Stimulated activated naive CD8-positive, alpha-beta T cell treated with anti-CD3 and anti-CD28 coated beads, Interleukin-15, Interleukin-2, amounts not matched to agents 100 ng/mL and 50 ng/mL, for 24 hours (primary cell): ENCODE measurements at regions not wholly inside any gene's neighbourhood (a gene's known extent, or its start where the extent isn't known, plus 50 kb on each side); places are given as distances from the start of the nearest gene placed in this dataset.

Experiments used
- H3K27ac Mint-ChIP-seq: one replicate; pipeline ENCODE4 v1.8.0; 2021; ENCODE audit warnings: mild to moderate bottlenecking, mixed read lengths
- H3K27me3 Mint-ChIP-seq: one replicate; pipeline ENCODE4 v1.8.0; 2021; ENCODE audit warnings: mixed read lengths
- H3K36me3 Mint-ChIP-seq: one replicate; pipeline ENCODE4 v1.8.0; 2021; ENCODE audit warnings: low read depth, mixed read lengths
- H3K4me1 Mint-ChIP-seq: one replicate; pipeline ENCODE4 v1.8.0; 2021; ENCODE audit warnings: low read depth, mixed read lengths
- H3K4me3 Mint-ChIP-seq: one replicate; pipeline ENCODE4 v1.8.0; 2021; ENCODE audit warnings: mild to moderate bottlenecking, mixed read lengths
- H3K9me3 Mint-ChIP-seq: one replicate; pipeline ENCODE4 v1.8.0; 2021; ENCODE audit warnings: mixed read lengths

GRCh38 chr4:79489506-79489905 lies 81.5 kb upstream of the GK2 start:
- Mint-ChIP-seq H3K4me3 (no peak overlapping the region), H3K27ac (no peak overlapping the region), H3K27me3 (no peaks in the 10 kb centered on the region), H3K9me3 (peaks cover 3% of the 10 kb centered on the region), H3K36me3 (no peaks in the 10 kb centered on the region), H3K4me1 (no peaks in the 10 kb centered on the region)

- Mint-ChIP-seq H3K4me3 (no peak overlapping the region), H3K9me3 (peaks cover 13% of the 10 kb centered on the region)
Observed at GRCh38 chr4:79476196-79476595, 68.2 kb upstream of the GK2 start.

GRCh38 chr4:79473439-79473724 lies 65.4 kb upstream of the GK2 start:
- Mint-ChIP-seq H3K27ac (no peak overlapping the region), H3K4me3 (no peak overlapping the region), H3K4me1 (no peaks in the 10 kb centered on the region), H3K9me3 (peaks cover 5% of the 10 kb centered on the region), H3K27me3 (no peaks in the 10 kb centered on the region), H3K36me3 (no peaks in the 10 kb centered on the region)

More at GRCh38 chr4:79476196-79476595, 68.2 kb upstream of the GK2 start:
- Mint-ChIP-seq H3K36me3 (no peaks in the 10 kb centered on the region), H3K27me3 (no peaks in the 10 kb centered on the region), H3K27ac (no peak overlapping the region), H3K4me1 (no peaks in the 10 kb centered on the region)

DNA sequence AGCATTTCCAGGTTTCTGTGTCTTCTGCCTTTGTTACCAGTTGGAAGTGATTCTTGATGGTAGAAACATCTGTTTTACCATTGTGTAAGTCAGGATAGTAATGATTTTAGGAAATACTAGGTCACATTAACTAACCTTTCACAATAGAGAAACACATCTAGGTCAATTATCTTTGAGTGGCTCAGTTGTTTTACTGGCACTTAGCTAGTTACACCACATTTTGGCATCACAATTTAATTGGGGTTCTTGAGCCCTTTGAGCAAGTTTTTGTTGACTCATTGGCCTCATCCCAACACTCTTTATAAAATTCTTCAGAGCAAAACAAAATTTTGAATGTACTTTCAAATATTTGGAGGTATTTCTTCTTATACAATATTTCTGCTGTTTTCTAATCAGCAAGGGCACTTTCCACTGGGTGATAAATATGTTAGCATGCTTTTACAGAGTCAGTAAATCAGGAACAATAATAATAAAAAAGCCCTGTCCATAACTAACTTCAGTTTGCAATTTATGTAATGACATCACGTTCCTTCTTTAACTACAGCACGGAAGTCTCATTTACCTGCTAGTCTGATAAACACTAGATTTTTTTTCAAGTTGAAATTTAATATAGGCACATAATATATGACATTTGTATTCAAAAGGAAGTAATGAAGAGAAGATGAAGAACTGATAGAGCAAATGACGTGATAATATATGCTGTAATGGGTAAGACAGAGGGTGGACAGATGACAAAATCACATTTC lies 64.8 kb upstream of the GK2 start:
- Mint-ChIP-seq H3K27me3 (no peaks in the 10 kb centered on the region), H3K36me3 (no peaks in the 10 kb centered on the region), H3K9me3 (no peaks in the 10 kb centered on the region), H3K27ac (no peak overlapping the region), H3K4me1 (no peaks in the 10 kb centered on the region), H3K4me3 (no peak overlapping the region)

DNA sequence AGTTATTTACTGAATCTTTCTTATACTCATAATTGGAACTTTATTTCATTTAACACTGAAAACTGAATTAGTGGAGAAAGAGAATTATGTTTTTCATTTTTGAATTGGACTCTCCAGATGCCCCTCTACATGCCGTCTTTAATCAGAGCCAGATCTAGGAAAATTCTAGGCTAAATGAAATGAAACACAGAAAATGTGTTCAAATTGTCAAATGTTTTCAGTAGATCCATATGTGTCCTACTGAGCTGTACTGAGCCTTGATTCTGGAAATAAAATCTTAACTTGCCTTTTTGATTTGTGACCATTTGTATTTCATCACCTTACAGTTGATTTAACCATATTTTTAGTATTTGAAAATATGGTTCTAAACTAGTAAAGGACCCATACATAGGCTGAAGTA lies 64.0 kb upstream of the GK2 start:
- Mint-ChIP-seq H3K9me3 (no peaks in the 10 kb centered on the region), H3K27me3 (no peaks in the 10 kb centered on the region), H3K36me3 (no peaks in the 10 kb centered on the region)

DNA sequence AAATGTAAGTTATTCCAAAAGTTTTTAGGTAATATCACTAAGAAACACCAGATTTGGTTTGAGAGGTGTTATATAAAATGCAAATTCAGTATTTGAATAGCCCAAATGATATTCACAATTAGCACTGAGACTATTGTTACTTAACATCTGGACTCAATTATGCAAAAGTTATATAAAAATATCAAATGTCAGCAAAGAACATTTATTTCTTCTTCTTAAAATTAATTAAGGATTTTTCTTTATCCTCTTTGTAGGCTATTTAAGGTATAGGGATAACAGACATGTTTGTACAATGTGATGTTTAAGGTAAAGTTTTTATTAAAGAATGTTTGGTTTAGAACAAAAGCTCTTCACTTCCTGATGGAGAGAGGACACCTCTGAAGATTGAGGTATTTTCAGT lies 63.3 kb upstream of the GK2 start:
- H3K27ac Mint-ChIP-seq = no peak overlapping the region
- no peaks in the 10 kb centered on the region for H3K4me1 Mint-ChIP-seq
- no peaks in the 10 kb centered on the region for H3K27me3 Mint-ChIP-seq
- H3K36me3 Mint-ChIP-seq = no peaks in the 10 kb centered on the region
- H3K9me3 Mint-ChIP-seq = no peaks in the 10 kb centered on the region
- no peak overlapping the region for H3K4me3 Mint-ChIP-seq

More for the DNA sequence above, 64.0 kb upstream of the GK2 start:
- no peak overlapping the region for H3K4me3 Mint-ChIP-seq
- H3K27ac Mint-ChIP-seq = no peak overlapping the region
- no peaks in the 10 kb centered on the region for H3K4me1 Mint-ChIP-seq

GRCh38 chr4:79467246-79467932 lies 59.4 kb upstream of the GK2 start:
- Mint-ChIP-seq H3K9me3 (no peaks in the 10 kb centered on the region), H3K36me3 (no peaks in the 10 kb centered on the region), H3K4me3 (no peak overlapping the region), H3K27ac (no peak overlapping the region), H3K4me1 (no peaks in the 10 kb centered on the region), H3K27me3 (no peaks in the 10 kb centered on the region)

- Mint-ChIP-seq H3K27me3 (no peaks in the 10 kb centered on the region), H3K4me1 (no peaks in the 10 kb centered on the region), H3K9me3 (no peaks in the 10 kb centered on the region), H3K27ac (no peak overlapping the region), H3K36me3 (no peaks in the 10 kb centered on the region), H3K4me3 (no peak overlapping the region)
Observed at GRCh38 chr4:79466621-79467020, 58.6 kb upstream of the GK2 start.
